ENCODE measurements at regions not wholly inside any gene's neighbourhood (a gene's known extent, or its start where the extent isn't known, plus 50 kb on each side); places are given as distances from the start of the nearest gene placed in this dataset.

DNA sequence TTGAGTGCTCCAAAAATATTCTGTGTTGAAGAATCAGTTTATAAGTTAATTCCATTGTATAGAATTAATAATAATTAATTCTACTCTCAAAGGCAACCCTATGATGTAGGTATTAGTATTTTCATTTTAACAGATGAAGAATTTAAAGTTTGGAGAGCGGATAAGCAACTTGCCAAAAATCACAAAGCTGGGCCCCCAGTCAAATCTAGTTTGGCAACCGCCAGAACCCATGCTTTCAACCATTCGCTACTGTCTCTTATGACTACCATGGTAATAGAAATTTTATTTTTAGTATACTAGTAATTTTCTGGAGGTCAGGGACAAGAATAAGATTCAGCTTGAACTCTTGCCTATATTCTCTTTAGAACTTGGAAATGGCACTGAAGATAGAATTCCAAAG lies 229.8 kb downstream of the IBTK start:
- H3K9me3 ChIP-seq (ENCODE audit: control insufficient read depth, insufficient read depth, low read length): no peaks in the 10 kb centered on the region
- no peak for DNase-seq (ENCODE audit: low read depth, low spot score)
- TF ChIP-seq, protein P1, sequence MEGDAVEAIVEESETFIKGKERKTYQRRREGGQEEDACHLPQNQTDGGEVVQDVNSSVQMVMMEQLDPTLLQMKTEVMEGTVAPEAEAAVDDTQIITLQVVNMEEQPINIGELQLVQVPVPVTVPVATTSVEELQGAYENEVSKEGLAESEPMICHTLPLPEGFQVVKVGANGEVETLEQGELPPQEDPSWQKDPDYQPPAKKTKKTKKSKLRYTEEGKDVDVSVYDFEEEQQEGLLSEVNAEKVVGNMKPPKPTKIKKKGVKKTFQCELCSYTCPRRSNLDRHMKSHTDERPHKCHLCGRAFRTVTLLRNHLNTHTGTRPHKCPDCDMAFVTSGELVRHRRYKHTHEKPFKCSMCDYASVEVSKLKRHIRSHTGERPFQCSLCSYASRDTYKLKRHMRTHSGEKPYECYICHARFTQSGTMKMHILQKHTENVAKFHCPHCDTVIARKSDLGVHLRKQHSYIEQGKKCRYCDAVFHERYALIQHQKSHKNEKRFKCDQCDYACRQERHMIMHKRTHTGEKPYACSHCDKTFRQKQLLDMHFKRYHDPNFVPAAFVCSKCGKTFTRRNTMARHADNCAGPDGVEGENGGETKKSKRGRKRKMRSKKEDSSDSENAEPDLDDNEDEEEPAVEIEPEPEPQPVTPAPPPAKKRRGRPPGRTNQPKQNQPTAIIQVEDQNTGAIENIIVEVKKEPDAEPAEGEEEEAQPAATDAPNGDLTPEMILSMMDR (IDR thresholded peaks at IDR 0.05; ENCODE audit: low read depth, low read length): no peak
- POLR2A ChIA-PET: no interaction called here
- no peaks in the 10 kb centered on the region for H3K27me3 ChIP-seq (ENCODE audit: control insufficient read depth, insufficient read depth, low read length)
- H3K27ac ChIP-seq (ENCODE audit: low read depth, low read length): no peak overlapping the region
- CTCF ChIA-PET: interaction anchor here (1.5 kb wide), 1 partner anchor 11 kb away, joined by 6 read pairs; no protein-coding TSS in a partner anchor
- no peak overlapping the region for H3K4me3 ChIP-seq (ENCODE audit: low read depth, low read length)

DNA sequence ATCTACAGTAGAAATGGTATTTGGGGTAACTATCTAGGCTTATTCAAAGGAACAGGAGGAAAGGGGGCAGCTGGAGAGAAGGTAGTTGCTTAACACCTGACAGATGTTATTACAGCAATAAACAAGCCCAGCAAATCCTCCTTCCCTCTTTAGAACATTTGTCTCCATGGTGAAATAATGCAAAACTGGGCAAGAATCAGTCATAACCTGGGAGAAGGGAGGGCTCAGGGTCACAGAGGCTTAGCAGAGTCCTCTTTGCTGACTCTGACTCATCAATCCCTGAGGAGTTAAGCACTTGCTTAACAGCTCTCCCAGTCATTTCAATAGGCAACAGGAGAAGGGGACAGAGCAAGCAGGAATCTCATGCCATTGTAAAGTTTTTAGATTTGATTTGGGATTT lies 230.3 kb downstream of the IBTK start:
- Histone ChIP-seq H3K27ac (ENCODE audit: low read depth, low read length) (no peak overlapping the region), H3K27me3 (ENCODE audit: control insufficient read depth, insufficient read depth, low read length) (no peaks in the 10 kb centered on the region), H3K4me3 (ENCODE audit: low read depth, low read length) (no peak overlapping the region), H3K9me3 (ENCODE audit: control insufficient read depth, insufficient read depth, low read length) (no peaks in the 10 kb centered on the region)
- DNase-seq (ENCODE audit: low read depth, low spot score): no peak
- POLR2A ChIA-PET: no interaction called here
- CTCF ChIA-PET: interaction anchor here (1.3 to 1.5 kb wide), 2 partner anchors 10 to 24 kb away, joined by 3 to 6 read pairs; no protein-coding TSS in a partner anchor
- TF ChIP-seq, protein P1 (IDR thresholded peaks at IDR 0.05; ENCODE audit: low read depth, low read length): no peak

DNA sequence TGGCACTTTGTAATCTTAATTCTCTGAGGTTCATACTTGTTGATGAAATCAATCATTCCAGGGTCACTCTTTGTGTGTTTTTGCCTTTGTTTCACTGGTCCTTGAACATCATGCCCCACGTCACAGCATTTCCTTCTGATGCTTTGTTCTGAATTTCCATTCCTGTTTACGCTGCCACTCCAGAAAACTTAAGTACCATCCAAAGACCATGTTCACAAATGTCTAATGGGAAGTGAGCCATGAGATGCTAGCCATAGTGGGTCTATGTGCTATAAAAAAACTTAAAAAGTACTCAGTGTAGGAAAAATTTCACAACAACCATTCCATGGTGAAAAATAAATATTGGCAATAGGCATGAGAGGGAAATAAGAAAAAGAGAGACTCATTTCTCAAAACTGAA lies 232.0 kb downstream of the IBTK start:
- TF ChIP-seq, protein P1 (IDR thresholded peaks at IDR 0.05; ENCODE audit: low read depth, low read length): no peak
- no peak for DNase-seq (ENCODE audit: low read depth, low spot score)
- no peaks in the 10 kb centered on the region for H3K9me3 ChIP-seq (ENCODE audit: control insufficient read depth, insufficient read depth, low read length)
- H3K27ac ChIP-seq (ENCODE audit: low read depth, low read length): no peak overlapping the region
- no peak overlapping the region for H3K4me3 ChIP-seq (ENCODE audit: low read depth, low read length)
- CTCF ChIA-PET: no interaction called here
- no peaks in the 10 kb centered on the region for H3K27me3 ChIP-seq (ENCODE audit: control insufficient read depth, insufficient read depth, low read length)
- POLR2A ChIA-PET: no interaction called here

DNA sequence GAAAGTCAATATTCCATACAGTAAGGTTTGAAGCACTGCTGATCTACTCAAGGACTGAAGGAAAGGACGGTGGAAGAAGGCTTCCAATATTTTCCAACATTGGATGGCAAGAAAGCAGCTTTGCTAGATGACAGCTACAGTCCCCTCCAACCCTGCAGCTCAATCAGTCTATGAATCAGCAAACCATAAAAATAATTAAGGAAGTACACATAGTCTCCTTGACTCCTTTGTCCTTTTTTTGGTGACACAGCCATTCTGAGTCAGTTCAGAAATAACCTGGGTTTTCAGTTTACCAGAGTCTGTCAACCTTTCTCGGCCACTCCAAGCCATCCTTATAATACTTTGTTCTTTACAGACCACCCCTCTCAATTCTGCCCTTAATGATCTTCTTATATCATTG lies 232.5 kb downstream of the IBTK start:
- no peaks in the 10 kb centered on the region for H3K9me3 ChIP-seq (ENCODE audit: control insufficient read depth, insufficient read depth, low read length)
- ChIA-PET CTCF (no interaction called here), POLR2A (no interaction called here)
- H3K27ac ChIP-seq (ENCODE audit: low read depth, low read length): no peak overlapping the region
- no peak for DNase-seq (ENCODE audit: low read depth, low spot score)
- TF ChIP-seq, protein P1 (IDR thresholded peaks at IDR 0.05; ENCODE audit: low read depth, low read length): no peak
- no peak overlapping the region for H3K4me3 ChIP-seq (ENCODE audit: low read depth, low read length)
- no peaks in the 10 kb centered on the region for H3K27me3 ChIP-seq (ENCODE audit: control insufficient read depth, insufficient read depth, low read length)

DNA sequence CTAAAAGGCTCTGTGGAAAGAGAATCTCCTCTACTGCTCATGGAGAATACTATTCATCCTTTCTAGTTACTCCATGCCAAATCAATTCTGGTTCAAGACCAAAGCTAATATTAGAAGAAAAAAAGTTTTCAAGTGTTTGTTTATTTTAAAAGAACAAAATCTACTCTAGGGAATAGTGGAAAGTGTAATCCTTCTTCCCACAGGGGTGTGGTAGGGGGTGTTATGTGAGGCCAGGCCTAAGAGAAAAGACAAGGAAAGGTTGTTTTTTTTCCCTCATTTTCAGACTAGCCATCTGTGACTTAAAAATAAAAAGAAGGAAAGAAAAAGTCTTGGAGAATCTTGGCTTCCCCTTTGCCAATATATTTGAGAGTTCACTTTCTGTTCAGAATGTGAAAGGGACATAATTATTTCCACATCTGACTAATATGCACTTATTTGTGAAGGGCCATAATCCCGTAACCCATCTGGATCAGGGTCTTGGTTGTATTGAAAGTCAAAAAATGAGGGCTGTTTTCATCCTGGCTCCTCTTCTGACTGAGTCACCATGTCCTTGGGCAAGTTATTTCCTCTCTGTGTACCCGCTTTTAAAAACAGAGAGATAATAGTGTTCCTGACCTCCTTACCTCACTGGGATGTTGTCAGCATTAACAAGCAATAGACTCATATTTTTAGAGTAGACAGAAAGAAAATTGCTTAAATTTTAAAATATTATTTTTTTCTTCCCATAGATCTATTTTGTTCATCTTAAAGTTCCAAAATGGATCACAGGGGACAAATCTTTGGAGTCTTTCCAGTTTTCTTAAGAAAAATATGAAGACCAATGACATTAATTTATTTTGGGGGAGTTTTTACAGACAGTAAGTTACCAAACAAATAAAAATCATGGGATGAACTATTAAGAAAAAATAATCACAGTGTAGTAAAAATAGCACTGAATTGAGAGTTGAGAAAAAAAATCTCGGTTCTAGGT lies 233.7 kb downstream of the IBTK start:
- DNase-seq (ENCODE audit: low read depth, low spot score): no peak
- Histone ChIP-seq H3K27me3 (ENCODE audit: control insufficient read depth, insufficient read depth, low read length) (no peaks in the 10 kb centered on the region), H3K4me3 (ENCODE audit: low read depth, low read length) (no peak overlapping the region), H3K9me3 (ENCODE audit: control insufficient read depth, insufficient read depth, low read length) (no peaks in the 10 kb centered on the region), H3K27ac (ENCODE audit: low read depth, low read length) (no peak overlapping the region)
- TF ChIP-seq, protein P1 (IDR thresholded peaks at IDR 0.05; ENCODE audit: low read depth, low read length): no peak
- ChIA-PET POLR2A (no interaction called here), CTCF (interaction anchor here (0.7 kb wide), 1 partner anchor 11 kb away, joined by 3 read pairs; no protein-coding TSS in a partner anchor)

Data from AG04450 (cell line).